ENCODE measurements at regions not wholly inside any gene's neighbourhood (a gene's known extent, or its start where the extent isn't known, plus 50 kb on each side); places are given as distances from the start of the nearest gene placed in this dataset.
"Not testable (repeated sequence)": the region's sequence is repeated elsewhere in the genome, so short reads cannot be mapped to it uniquely, and the experiment has no call there.

- not testable (repeated sequence) for TF ChIP-seq EZH2phosphoT487 (IDR thresholded peaks at IDR 0.05; ENCODE audit: insufficient read depth, low read depth); EZH2 (IDR thresholded peaks at IDR 0.05; ENCODE audit: insufficient read depth, poor library complexity, severe bottlenecking)
Observed at GRCh38 chr11:50348018-50348417, 315.3 kb downstream of the OR4C45 start.

All from GM23248 (cell line).